ENCODE measurements at regions not wholly inside any gene's neighbourhood (a gene's known extent, or its start where the extent isn't known, plus 50 kb on each side); places are given as distances from the start of the nearest gene placed in this dataset.
"Not testable (repeated sequence)": the region's sequence is repeated elsewhere in the genome, so short reads cannot be mapped to it uniquely, and the experiment has no call there.

DNA sequence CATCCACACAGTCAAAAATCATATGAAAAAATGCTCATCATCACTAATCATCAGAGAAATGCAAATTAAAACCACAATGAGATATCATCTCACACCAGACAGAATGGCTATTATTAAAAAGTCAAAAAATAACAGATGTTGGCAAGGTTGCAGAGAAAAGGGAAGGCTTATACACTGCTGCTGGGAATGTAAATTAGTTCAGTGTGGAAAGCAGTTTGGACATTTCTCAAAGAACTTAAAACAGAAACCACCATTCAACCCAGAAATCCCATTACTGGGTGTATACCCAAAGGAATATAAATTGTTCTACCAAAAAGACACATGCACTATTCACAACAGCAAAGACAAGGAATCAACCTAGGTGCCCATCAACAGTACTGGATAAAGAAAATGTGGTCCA is 307.0 kb upstream of the SOX9 start:
- not testable (repeated sequence) for DNase-seq (ENCODE audit: low read depth)

DNA sequence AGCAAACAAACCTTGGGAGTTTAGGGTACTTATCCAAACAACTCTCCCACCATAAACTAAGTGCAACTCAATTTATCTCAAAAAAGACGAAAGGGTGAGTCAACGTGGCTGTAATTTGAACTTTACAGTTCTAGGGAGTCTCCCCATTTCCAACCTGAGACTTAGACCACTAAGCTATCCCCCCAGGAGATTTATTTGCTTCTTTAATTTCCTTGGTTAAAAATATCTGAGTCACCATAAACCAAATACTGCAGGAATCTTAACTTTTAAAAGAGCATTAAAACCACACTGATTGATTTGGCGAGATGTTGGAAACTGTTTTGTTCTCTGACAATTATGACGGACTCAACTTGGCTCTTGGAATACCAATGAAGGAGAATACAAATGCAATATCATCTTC is 299.3 kb upstream of the SOX9 start:
- DNase-seq (ENCODE audit: low read depth) = peak; percentile 65

DNA sequence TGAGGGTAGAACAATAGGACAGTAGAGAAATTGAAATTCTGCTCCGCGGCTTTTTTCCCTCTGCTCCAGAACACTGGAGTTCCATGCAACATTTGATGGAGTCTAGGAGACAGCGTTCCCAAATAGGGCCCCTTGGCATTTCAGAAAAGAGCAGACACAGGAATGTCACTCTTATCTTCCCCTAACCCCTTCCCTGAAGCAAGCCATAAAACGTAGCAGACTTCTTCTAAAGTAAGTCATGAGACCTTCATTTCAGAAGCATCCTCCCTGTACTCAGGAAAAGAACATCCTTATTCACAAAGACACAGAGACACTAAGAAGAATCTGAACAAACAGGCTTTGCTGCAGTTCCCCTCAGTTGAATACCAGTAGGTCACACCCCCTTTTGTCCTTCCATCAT is 296.1 kb upstream of the SOX9 start:
- no peak for DNase-seq (ENCODE audit: low read depth)

- no peak for DNase-seq (ENCODE audit: low read depth)
These were observed 295.1 kb upstream of the SOX9 start for GRCh38 chr17:71825687-71826086.

DNA sequence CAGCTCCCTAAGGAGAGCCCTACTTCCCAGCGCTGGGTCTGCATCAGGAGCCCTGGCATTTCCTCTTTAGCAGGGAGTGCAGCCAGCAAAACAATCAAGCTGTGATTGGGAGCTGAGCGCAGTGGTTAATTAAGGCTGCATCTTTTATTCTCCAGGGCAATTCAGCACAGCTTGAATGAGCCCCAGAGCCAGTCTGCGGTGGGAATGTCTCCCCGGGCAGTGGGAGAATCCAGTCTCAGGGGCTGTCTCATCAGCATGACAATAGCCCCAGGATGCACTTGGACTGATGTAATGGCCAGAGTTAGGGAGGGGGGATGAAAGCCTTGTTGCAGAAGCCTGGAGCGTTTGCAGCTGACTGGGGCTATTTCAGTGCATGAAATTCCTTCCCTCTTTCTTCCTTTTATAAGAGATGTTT is 292.6 kb upstream of the SOX9 start:
- peak; percentile 7 for DNase-seq (ENCODE audit: low read depth)

DNA sequence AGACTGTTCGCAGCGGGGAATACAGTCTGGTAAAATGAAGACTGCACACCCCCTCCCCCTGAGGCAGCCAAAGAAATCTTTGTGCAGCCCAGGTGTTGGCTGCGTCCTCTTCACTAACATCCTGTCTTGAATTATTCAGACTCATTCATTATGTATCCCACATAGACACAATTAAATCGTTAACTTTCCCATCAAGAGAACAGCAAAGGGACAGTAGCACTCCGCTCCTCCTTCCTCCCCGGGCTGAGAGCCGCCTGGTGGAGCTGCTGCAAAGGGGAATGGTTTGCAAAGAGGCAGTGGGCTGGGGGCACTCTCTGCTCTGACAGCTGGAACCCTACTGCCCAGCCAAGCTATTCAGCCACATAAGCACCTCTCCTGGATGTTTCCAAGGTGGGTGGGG is 290.0 kb upstream of the SOX9 start:
- no peak for DNase-seq (ENCODE audit: low read depth)

DNA sequence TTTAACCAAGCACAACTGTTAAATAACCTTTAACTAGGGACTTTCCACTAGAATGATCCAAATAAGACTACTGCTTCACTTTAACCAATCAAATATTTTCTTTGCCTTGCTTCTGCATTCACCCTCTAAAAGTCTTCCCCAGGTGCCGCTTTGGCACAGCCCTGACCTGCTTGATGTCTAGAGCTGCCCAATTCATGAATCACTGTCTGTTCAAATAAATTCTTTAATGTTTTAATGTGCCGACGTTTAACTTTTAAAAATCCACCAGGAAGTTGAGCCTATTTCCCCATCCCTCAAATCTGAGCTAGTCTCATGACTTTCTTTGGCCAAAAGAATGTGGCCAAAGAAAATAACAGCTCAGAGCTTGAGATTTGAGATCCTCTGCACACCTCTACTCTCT is 277.8 kb upstream of the SOX9 start:
- no peak for DNase-seq (ENCODE audit: low read depth)

- no peak for DNase-seq (ENCODE audit: low read depth)
These were observed 275.5 kb upstream of the SOX9 start for GRCh38 chr17:71845337-71845736.

GRCh38 chr17:71846561-71847110 is 274.2 kb upstream of the SOX9 start:
- no peak for DNase-seq (ENCODE audit: low read depth)

DNA sequence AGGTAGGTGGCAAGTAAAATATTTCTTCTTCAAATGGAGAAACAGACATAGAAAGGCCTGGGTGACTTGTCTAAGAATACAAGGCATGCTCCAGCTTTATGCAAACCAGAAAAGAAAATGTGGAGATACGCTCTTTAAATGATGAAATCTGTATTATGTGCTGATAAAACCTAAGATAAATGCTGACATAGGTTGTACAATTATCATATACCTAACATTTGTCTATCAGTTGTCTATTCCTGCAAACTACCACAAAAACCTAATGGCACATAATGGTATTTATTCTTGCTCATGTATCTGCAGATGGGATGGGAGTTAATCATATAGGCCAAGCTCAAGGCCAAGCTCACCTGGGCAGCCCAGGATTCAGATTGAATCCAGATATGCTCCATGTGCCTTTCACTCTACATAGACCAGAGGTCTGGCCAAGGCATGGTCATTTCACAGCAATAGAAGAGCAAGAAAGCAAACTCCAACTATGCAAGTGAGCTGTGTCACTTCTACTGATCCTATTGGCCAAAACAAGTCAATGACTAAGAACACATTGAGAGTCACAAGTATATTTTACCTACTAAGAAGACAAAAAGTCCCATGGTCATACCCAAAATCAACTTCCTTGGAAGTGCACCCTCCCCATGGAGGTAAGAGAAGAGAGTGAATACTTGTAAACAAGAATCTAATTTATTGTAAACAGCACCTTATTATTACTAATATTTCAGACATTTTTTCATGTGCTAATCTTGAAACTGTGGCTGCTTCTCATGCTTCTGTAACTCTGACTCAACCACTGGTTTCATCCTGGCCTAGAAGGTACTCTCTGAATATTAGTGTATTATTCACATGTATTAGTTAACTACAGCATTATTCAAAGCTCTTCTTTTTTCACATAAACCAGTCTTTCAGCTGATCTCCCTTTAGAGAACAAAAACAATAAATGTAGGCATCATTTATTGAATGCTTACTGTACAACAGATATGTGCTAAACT is 270.7 kb upstream of the SOX9 start:
- no peak for DNase-seq (ENCODE audit: low read depth)

DNA sequence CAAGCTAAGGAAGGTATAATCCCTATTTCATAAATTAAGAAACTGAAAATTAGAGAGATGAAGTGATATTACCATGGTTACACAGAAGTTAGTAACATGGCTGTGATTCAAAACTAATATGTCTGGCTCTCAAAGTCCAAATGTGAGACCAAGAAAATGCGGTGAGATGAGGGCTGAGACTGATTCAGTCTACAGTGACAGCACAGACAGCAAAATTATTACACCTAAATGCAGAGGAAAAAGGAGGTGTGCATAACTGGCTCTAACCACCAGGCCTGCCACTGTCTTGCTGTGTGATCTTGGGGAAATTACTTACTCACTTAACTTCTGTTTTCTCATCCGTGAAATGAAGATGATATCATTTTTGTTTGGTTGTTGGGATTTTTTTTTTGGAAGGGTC is 270.0 kb upstream of the SOX9 start:
- no peak for DNase-seq (ENCODE audit: low read depth)

DNA sequence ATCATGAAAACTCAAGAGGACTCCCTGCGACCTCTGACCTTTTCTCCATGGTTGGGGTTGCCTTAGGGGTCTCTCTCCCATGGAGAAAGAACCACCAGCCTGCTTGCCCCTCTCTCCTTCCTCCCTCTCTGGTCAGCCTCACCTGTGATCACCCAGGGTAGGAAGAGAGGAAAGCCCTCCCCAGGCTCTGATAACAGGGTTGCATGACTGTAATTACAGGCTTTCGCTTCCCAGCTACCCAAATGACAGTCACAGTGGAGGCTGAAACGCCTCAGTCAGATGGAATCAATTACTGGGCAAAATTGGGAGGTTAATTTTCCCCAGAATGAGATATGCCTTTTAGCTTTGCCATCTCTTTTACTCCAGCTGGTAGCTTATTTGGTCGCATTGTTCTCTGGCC is 265.8 kb upstream of the SOX9 start:
- DNase-seq (ENCODE audit: low read depth) = no peak

- no peak for DNase-seq (ENCODE audit: low read depth)
These were observed 256.1 kb upstream of the SOX9 start for GRCh38 chr17:71864755-71865154.

DNA sequence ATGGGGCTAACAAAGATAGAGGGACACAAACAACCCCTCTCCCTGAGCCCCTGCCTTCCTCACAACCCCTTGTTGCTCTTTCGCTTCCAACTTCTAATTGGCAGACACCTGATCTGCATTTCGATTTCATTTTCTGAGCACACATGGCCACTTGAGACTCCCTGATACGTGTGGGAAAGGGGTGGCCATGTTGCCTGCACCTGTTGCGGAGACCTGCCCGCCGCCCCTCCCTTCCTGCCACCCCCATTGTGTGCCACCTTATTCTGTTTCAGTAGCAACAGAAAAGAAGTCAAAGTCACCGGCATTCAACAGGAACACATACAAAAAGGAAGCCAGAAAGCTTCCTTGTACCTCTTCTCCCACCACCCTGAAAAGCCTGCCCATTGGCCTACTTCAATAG is 254.7 kb upstream of the SOX9 start:
- no peak for DNase-seq (ENCODE audit: low read depth)

DNA sequence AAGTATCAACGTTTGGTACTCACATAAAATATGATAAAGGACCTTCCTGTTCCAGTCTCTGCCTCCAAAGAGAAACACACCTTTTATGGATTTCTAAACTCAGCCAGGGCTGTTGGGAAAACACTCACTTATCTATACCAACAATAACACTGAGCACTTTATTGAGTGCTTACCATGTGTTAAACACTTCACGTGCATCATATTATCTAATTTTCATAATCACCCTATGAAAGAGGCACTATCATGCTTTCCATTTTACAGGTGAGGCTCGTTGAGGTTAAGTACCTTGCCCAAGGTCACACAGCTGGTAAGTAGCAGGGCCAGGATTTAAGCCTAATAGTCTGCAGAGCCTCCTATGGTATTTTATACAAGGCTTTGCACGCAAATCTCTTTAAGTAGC is 251.5 kb upstream of the SOX9 start:
- no peak for DNase-seq (ENCODE audit: low read depth)

- no peak for DNase-seq (ENCODE audit: low read depth)
These were observed 250.8 kb upstream of the SOX9 start for GRCh38 chr17:71869841-71870545.

DNA sequence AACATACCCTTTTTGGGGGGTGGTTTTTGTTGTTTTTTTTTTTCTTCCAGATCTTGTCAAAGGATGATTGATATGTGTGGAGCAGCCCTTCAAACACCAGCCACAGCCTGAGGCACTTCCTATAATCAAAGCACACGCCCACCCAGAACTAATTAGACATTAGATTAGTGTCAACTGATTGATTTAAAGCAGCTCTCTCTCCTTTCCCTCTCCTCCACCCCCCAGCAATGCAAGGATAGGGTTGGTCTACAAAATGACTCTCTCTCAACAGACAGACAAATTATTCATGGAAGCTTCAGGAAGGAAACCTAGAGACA is 250.3 kb upstream of the SOX9 start:
- no peak for DNase-seq (ENCODE audit: low read depth)

DNA sequence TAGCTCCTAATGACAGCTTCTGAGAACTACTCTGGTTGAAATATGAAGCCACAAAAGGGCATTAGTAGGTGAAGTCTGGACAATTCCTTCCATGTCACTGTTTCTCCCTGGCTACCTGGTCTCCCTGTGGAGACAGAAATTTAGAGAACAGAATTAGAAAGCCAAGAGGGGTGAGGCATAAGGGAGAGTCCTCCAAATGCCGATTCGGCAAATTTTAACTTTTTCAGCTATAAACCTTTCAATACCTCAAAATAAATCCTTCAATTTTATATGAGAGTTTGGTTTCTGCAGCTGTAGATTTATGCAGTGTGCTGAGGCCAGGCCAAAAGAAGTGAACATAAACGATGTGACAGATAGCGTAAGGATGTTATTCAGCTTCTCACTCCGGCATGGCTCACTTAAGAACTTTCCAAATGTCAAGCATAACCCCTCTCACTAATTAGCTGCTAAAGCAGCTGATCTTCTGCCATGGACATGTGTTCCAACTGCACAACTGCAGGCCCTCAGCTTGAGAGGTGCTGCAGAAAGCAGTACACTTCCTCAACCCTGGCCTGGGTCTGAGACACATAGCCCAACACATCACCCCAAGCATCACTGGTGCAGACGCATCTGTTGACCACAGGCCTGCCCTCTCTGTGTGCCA is 247.9 kb upstream of the SOX9 start:
- no peak for DNase-seq (ENCODE audit: low read depth)

- DNase-seq (ENCODE audit: low read depth) = not testable (repeated sequence)
These were observed 246.0 kb upstream of the SOX9 start for GRCh38 chr17:71874773-71875172.

DNA sequence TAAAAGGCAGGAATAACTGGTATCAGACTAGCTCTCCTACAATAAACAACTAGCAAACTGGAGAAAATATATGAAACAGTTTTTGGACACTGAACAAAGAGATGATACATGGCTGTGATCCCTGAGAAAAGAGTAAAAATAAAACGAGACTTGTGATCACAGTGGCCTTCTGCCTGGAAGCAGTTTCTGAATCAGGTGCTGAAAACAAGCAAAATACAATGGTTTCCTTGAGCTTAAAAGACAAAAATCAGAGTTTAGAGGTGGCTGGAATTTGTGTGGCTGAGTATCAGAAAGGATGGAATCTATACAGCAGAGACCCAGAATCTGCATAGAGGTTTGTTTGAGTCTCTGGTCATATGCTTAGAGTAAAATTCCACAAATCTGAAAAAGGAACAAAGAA is 242.5 kb upstream of the SOX9 start:
- no peak for DNase-seq (ENCODE audit: low read depth)

DNA sequence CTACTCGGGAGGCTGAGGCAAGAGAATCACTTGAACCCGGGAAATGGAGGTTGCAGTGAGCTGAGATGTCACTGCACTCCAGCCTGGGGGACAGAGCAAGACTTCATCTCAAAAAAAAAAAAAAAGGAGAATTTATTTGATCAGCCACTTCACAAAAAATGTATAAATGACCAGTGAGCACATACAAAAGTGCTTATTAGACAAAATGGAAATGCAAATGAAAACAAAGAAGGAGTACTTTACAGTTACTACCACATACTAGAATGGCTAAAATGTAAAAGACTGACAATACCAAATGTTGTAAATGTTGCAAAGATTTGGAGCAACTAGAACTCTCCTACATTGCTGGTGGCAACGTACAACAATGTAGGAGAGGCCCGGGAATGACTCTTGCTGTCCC is 241.8 kb upstream of the SOX9 start:
- no peak for DNase-seq (ENCODE audit: low read depth)

- no peak for DNase-seq (ENCODE audit: low read depth)
These were observed 239.8 kb upstream of the SOX9 start for GRCh38 chr17:71881041-71881440.
